Astrocyte of the spinal cord (primary cell): ENCODE measurements at regions not wholly inside any gene's neighbourhood (a gene's known extent, or its start where the extent isn't known, plus 50 kb on each side); places are given as distances from the start of the nearest gene placed in this dataset.

Source experiments
- DNase-seq: peaks from one replicate; pipeline ENCODE4 v3.0.0; 2011; ENCODE audit warnings: low read depth, low spot score
- H3K4me3 ChIP-seq: 2 replicates; pipeline ENCODE4 v1.5.1; 2011; ENCODE audit warnings: low read depth, mild to moderate bottlenecking, low read length, moderate library complexity
- in situ Hi-C: cut with HindIII; loops from 2 replicates; pipeline ENCODE4 v1.10.0; 2017; ENCODE audit warnings: low sequenced_read_pairs
- TF ChIP-seq, protein P1 (sequence below): IDR thresholded peaks from 2 replicates; pipeline ENCODE4 v1.5.1; 2012; ENCODE audit warnings: low read depth, mild to moderate bottlenecking, low read length, inconsistent platforms

DNA sequence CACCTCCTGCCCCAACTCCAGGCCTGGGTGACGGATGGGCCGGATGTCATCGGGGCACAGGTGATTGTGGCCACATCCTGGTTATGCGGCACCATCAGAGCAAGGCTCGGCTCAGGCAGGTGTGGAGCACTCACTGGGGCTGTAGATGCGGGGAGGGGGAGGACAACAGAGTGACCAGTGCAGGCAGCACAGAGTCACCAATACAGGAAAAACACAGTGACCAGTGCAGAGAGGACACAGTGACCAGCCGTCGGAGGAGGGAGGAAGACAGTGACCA is 209.1 kb downstream of the BRD1 start:
- TF ChIP-seq, protein P1, sequence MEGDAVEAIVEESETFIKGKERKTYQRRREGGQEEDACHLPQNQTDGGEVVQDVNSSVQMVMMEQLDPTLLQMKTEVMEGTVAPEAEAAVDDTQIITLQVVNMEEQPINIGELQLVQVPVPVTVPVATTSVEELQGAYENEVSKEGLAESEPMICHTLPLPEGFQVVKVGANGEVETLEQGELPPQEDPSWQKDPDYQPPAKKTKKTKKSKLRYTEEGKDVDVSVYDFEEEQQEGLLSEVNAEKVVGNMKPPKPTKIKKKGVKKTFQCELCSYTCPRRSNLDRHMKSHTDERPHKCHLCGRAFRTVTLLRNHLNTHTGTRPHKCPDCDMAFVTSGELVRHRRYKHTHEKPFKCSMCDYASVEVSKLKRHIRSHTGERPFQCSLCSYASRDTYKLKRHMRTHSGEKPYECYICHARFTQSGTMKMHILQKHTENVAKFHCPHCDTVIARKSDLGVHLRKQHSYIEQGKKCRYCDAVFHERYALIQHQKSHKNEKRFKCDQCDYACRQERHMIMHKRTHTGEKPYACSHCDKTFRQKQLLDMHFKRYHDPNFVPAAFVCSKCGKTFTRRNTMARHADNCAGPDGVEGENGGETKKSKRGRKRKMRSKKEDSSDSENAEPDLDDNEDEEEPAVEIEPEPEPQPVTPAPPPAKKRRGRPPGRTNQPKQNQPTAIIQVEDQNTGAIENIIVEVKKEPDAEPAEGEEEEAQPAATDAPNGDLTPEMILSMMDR = no peak
- H3K4me3 ChIP-seq = no peak overlapping the region
- in situ Hi-C loops = no loop called here
- no peak for DNase-seq

DNA sequence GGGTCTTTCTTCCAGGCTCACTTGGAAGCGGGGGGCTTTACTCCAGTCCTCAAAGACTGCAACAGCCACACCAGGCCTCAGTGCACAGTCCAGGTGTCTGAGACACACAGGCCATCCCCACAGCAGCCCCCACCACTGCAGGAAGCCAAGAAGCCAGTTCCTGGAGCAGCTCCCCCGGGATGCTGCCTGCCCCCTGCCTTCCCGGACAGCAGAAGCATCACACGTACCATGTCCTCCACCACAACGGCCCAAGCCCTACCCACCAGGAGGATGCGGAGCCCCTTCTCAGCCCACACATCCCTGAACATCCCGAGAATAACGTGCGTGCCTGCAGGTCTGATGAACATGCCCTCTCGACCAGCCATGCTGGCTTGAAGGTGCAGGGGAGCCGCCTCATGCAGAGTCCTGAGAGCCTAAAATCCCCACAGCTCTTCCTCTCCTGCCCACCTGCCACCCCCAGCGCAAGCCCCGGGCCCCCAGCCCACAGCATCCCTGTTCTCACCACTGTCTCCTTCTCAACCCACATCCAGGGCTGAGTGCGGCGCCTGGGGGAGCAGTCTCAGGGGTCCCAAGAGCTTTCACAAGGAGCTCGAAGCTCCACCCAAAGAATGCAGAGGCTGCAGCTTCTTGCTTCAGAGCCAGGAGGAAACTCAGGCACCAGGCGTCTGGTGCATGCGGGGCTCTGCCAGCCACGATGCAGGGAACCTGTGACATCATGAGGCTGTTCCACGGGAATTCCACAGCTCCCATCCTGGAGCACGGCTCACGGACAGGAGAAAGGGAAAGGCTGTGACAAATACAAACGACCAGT is 209.6 kb downstream of the BRD1 start:
- in situ Hi-C loops = no loop called here
- no peak overlapping the region for H3K4me3 ChIP-seq
- TF ChIP-seq, protein P1 = no peak
- no peak for DNase-seq

DNA sequence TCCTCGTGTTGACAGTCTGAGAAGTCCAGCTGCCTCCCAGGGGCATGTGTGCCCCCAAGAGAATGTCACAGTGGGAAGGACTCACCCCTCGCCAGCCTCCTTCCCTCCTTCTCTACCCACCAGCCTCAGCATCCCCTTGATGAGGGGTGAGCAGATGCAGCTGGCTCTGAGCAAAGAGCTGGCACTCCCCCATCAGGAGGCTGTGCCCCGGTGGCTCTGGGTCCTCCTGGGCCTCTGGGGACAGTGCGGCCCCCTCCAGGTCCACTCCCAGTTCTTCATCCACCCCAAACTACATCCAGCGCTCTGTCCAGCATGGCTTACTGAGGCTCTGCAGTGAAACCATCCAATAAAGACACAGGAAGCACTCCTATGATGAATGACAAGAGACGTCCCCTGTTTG is 210.4 kb downstream of the BRD1 start:
- DNase-seq = no peak
- in situ Hi-C loops = no loop called here
- TF ChIP-seq, protein P1 = no peak
- no peak overlapping the region for H3K4me3 ChIP-seq

DNA sequence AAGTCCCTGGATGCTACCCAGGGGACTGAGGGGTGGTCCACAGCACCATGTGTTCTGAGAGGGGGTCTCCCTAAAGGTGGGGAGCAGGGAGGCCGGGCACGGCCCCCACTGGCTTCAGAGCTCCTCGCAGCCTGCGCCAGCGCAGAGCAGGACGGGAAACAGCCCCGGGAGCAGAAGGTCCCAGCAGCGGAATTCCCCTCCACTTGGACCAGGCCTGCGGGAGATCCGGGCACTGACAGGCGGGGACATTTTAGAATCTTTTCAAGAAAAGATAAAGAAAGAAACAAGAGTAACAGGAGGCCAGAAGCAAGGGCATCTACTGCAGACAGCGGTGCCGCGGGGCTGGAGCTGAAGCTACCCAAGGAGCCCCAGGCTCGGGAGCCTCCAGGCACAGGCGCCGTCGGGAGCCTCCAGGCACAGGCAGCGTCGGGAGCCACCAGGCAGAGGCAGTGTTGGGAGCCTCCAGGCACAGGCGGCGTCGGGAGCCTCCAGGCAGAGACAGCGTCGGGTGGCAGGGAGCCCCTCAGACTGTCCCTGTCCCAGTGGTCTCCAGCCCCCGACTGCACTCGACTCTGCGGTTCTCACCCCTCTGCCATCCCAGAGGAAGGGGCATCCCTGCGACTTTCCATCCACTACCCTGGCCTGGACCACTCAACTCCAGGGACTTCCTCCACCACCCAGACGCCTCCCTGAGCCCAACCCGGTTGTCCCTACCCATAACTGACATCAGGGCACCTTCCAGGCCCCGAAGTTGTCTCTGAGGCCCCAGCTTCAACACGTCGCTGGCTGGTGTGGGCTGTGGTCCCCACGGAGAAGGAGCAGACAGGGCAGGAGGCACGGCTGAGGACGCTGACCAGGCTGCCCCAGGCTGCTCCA is 211.1 kb downstream of the BRD1 start:
- H3K4me3 ChIP-seq = no peak overlapping the region
- no peak for DNase-seq
- TF ChIP-seq, protein P1 = no peak
- in situ Hi-C loops = no loop called here

DNA sequence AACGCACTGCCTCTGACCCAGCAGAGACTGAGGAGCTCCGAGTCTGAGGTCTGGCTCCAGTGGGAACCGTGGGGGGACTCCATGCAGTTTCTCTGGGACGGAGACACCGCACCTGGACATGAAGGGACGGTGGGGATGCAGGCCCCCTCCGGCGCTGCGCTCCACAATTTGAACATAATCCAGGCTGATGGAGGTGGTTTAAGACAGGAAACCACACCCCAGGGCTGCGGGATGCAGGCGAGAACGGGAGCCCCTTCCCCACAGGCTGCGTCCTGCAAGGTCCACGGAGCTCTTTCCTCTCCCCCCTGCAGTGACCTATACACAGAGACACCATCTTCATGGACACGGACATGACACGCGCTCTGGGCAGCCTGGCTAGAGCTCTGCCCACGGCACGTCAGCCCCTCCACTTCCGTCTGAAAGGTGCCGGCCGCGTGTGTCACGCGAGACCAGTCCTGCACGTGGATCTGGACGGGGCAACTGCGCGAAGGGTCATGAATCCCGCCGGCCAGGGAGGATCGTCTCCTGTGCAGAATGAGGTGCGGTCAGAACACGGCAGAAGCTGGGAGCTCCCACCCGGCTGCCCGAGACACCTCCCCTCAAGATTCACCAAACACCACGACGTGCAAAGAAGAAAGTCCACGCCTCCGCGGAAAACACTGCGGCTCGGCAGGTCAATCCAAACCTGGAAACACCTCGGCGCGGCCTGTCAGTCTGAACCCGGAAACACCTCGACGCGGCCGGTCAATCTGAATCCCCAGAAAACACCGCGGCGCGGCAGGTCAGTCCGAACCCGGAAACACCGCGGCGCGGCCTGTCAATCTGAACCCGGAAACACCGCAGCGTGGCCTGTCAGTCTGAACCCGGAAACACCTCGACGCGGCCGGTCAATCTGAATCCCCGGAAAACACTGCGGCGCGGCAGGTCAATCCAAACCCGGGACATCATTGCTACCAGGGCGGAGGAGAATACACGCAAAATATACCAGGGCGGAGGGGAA is 212.4 kb downstream of the BRD1 start:
- H3K4me3 ChIP-seq = no peak overlapping the region
- TF ChIP-seq, protein P1 = no peak
- in situ Hi-C loops = no loop called here
- no peak for DNase-seq
